OCI-LY7 (cell line): ENCODE measurements at regions not wholly inside any gene's neighbourhood (a gene's known extent, or its start where the extent isn't known, plus 50 kb on each side); places are given as distances from the start of the nearest gene placed in this dataset.

Experiments
- BruUV-seq: library from RNA; stranded (reverse); fragments of 400-500 nt; replicated peaks from 2 replicates; lab custom pipeline; 2021; lab: Mats Ljungman, UMichigan
- CTCF ChIA-PET: fragments of 300-600 bp; sonication (Branson Sonifier 250); formaldehyde crosslinking; loops from one replicate; lab custom pipeline; 2022; ENCODE audit warnings: antibody characterized with exemption; ENCODE audit not compliant: unreplicated experiment; lab: Charles Lee
- POLR2A ChIA-PET: fragments of 300-600 bp; sonication (Branson Sonifier 250); formaldehyde crosslinking; loops from one replicate; lab custom pipeline; 2022; ENCODE audit warnings: antibody characterized with exemption; lab: Charles Lee
- DNase-seq: peaks from one replicate; pipeline ENCODE4 v3.0.0-alpha.2; 2015; ENCODE audit warnings: low spot score
- H2AFZ ChIP-seq: fragments of 200-600 bp; sonication (generic), shearing (Covaris generic); 2 replicates; pipeline ENCODE4 v1.6.1; 2014; ENCODE audit warnings: mild to moderate bottlenecking, antibody characterized with exemption, low read length, moderate library complexity
- H3K27ac ChIP-seq: fragments of 200-600 bp; sonication (generic); 2 replicates; pipeline ENCODE4 v1.5.1; 2014; ENCODE audit warnings: mixed run types, low read depth, mild to moderate bottlenecking, moderate library complexity, low read length, inconsistent platforms; ENCODE audit not compliant: poor library complexity, severe bottlenecking
- H3K36me3 ChIP-seq: fragments of 200-600 bp; sonication (generic); 2 replicates; pipeline ENCODE4 v1.6.1; 2014; ENCODE audit warnings: mild to moderate bottlenecking, antibody characterized with exemption, low read length, moderate library complexity, mixed read lengths; ENCODE audit not compliant: insufficient read depth
- H3K4me1 ChIP-seq: fragments of 200-600 bp; sonication (generic); 2 replicates; pipeline ENCODE4 v1.5.1; 2014; ENCODE audit warnings: mild to moderate bottlenecking, low read length; ENCODE audit not compliant: insufficient read depth, poor library complexity, severe bottlenecking
- H3K4me2 ChIP-seq: fragments of 200-600 bp; sonication (generic); 2 replicates; pipeline ENCODE4 v1.6.1; 2014; ENCODE audit warnings: mild to moderate bottlenecking, low read length
- H3K4me3 ChIP-seq: fragments of 200-600 bp; sonication (generic); 2 replicates; pipeline ENCODE4 v1.5.1; 2014; ENCODE audit warnings: mild to moderate bottlenecking, low read depth, low read length; ENCODE audit not compliant: poor library complexity, severe bottlenecking
- H3K79me2 ChIP-seq: fragments of 200-600 bp; sonication (generic); 2 replicates; pipeline ENCODE4 v1.6.1; 2016; ENCODE audit warnings: low read depth, mild to moderate bottlenecking, low read length, moderate library complexity, mixed read lengths; ENCODE audit not compliant: insufficient read depth
- H3K9me2 ChIP-seq: fragments of 200-600 bp; sonication (generic); 2 replicates; pipeline ENCODE4 v1.6.1; 2016; ENCODE audit warnings: mild to moderate bottlenecking, low read length, mixed read lengths; ENCODE audit not compliant: insufficient read depth
- H3K9me3 ChIP-seq: fragments of 200-600 bp; sonication (generic); 2 replicates; pipeline ENCODE4 v1.6.1; 2014; ENCODE audit warnings: mild to moderate bottlenecking, mixed run types, low read length, mixed read lengths
- H4K20me1 ChIP-seq: fragments of 200-600 bp; sonication (generic); 2 replicates; pipeline ENCODE4 v1.6.1; 2014; ENCODE audit warnings: mild to moderate bottlenecking, antibody characterized with exemption, low read length, moderate library complexity, mixed read lengths; ENCODE audit not compliant: insufficient read depth
- EZH2phosphoT487 ChIP-seq: fragments of 200-600 bp; sonication (generic); IDR thresholded peaks from 2 replicates; pipeline ENCODE4 v1.6.1; 2018; ENCODE audit warnings: low read depth, borderline replicate concordance, mild to moderate bottlenecking, mixed run types, antibody characterized with exemption, low read length, moderate library complexity, mixed read lengths
- intact Hi-C: fragments of 100-400 bp; cut with micrococcal nuclease; formaldehyde crosslinking; loops from one replicate; pipeline ENCODE4 v1.10.0; 2022; ENCODE audit not compliant: unreplicated experiment
- TF ChIP-seq, protein P1 (sequence below): fragments of 200-600 bp; sonication (generic); conservative IDR thresholded peaks from 2 replicates; pipeline ENCODE4 v1.5.1; 2014; ENCODE audit warnings: mild to moderate bottlenecking, antibody characterized with exemption, low read length, moderate library complexity, mixed read lengths

DNA sequence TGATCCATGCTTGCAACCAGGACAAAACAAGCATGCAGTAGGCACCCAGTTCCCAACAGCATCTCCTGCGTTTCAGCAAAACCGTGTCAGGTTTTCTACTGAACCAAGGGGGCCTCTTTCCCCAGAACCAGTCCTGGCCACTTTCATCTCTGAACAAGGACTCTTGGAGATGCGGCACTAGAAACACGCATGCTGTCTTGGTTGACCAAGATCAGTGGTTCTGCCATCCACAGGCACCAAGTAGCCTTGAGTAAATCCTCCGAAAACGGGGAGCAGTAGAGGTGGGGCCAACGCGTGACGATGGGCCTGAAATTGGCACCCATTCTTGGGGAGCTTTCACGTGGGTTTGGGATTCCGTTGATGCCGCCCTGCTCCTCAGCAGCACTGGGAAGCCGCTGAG, 62.5 kb upstream of the AJAP1 start:
- ChIA-PET CTCF (no interaction called here), POLR2A (no interaction called here)
- no peaks in the 10 kb centered on the region for H3K36me3 ChIP-seq
- no peak overlapping the region for H3K27ac ChIP-seq
- no peak for TF ChIP-seq EZH2phosphoT487
- TF ChIP-seq, protein P1, sequence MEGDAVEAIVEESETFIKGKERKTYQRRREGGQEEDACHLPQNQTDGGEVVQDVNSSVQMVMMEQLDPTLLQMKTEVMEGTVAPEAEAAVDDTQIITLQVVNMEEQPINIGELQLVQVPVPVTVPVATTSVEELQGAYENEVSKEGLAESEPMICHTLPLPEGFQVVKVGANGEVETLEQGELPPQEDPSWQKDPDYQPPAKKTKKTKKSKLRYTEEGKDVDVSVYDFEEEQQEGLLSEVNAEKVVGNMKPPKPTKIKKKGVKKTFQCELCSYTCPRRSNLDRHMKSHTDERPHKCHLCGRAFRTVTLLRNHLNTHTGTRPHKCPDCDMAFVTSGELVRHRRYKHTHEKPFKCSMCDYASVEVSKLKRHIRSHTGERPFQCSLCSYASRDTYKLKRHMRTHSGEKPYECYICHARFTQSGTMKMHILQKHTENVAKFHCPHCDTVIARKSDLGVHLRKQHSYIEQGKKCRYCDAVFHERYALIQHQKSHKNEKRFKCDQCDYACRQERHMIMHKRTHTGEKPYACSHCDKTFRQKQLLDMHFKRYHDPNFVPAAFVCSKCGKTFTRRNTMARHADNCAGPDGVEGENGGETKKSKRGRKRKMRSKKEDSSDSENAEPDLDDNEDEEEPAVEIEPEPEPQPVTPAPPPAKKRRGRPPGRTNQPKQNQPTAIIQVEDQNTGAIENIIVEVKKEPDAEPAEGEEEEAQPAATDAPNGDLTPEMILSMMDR, result no peak
- H3K9me2 ChIP-seq, result no peaks in the 10 kb centered on the region
- H4K20me1 ChIP-seq, result no peaks in the 10 kb centered on the region
- H3K4me2 ChIP-seq, result no peak overlapping the region
- H3K9me3 ChIP-seq, result no peaks in the 10 kb centered on the region
- H3K4me3 ChIP-seq, result no peak overlapping the region
- intact Hi-C loops, result no loop called here
- no peaks in the 10 kb centered on the region for H3K4me1 ChIP-seq
- BruUV-seq, result no TSS peak
- no peak overlapping the region for H2AFZ ChIP-seq
- H3K79me2 ChIP-seq, result no peaks in the 10 kb centered on the region
- no peak for DNase-seq

DNA sequence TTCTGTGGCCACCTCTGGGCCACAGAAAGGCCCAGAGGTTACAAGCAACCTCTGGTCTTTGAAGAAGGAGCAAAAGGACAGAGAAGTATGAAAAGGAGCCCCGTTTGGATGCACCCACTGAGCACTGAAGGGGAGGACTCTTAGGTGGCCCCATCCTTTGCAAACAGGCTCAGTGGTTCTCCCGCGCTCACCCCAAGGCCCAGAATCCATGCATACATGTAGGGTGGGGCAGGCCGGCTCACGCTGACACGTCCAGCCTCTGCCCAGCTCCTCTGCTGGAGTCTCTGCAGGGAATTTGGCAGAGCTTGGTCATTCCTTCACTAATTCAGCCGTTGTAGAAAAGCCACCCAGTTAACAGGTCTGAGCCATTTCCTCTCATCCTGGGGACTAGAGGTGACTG, 61.3 kb upstream of the AJAP1 start:
- no peak overlapping the region for H3K27ac ChIP-seq
- H4K20me1 ChIP-seq, result no peaks in the 10 kb centered on the region
- no peaks in the 10 kb centered on the region for H3K9me3 ChIP-seq
- no peak overlapping the region for H3K4me3 ChIP-seq
- TF ChIP-seq, protein P1, result no peak
- no peak for TF ChIP-seq EZH2phosphoT487
- DNase-seq, result no peak
- no peaks in the 10 kb centered on the region for H3K9me2 ChIP-seq
- BruUV-seq, result no TSS peak
- intact Hi-C loops, result no loop called here
- H3K79me2 ChIP-seq, result no peaks in the 10 kb centered on the region
- no peaks in the 10 kb centered on the region for H3K4me1 ChIP-seq
- H2AFZ ChIP-seq, result no peak overlapping the region
- H3K4me2 ChIP-seq, result no peak overlapping the region
- no peaks in the 10 kb centered on the region for H3K36me3 ChIP-seq
- ChIA-PET CTCF (no interaction called here), POLR2A (no interaction called here)

DNA sequence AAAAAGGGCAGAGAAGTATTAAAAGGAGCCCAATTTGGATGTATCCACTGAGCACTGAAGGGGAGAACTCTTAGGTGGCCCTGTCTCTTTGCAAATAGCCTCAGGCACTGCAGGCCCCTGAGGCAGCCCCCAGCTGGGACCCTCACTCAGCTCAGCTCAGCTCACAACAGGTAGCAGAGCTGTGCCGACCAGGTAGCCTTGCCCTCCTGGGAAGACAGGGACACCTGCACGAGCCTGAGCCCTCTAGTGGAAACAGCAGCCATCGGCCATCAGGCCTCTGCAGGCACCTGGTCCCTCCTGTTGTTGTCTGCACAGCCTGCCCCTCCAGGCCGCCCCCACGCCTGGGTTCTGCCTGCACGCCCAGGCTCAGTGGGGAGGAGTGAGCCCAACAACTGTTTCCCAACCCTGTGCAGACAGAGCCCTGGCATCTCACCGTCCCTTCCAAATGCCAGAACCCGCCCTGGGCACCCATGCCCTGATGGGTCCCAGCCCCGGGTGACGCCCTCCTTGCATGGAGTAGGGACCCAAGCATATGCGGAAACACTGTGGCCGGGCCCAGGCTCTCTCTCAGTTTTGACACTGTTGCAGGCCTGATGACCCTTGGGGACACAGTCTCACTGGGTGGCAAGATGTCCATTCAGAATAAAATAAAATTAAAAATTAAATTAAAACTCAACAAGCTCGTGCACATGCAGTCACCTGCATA, 60.0 kb upstream of the AJAP1 start:
- Histone ChIP-seq H3K9me3 (no peaks in the 10 kb centered on the region), H3K27ac (no peak overlapping the region), H2AFZ (no peak overlapping the region), H4K20me1 (no peaks in the 10 kb centered on the region), H3K4me3 (no peak overlapping the region), H3K4me2 (no peak overlapping the region), H3K79me2 (no peaks in the 10 kb centered on the region), H3K9me2 (no peaks in the 10 kb centered on the region), H3K4me1 (no peaks in the 10 kb centered on the region), H3K36me3 (no peaks in the 10 kb centered on the region)
- intact Hi-C loops, result no loop called here
- POLR2A ChIA-PET, result interaction anchor here (0.7 kb wide), 1 partner anchor 224 kb away, joined by 4 read pairs; no protein-coding TSS in a partner anchor
- BruUV-seq, result no TSS peak
- DNase-seq, result peak; percentile 31
- no peak for TF ChIP-seq EZH2phosphoT487
- TF ChIP-seq, protein P1, result peak; percentile 51
- CTCF ChIA-PET, result no interaction called here
